ENCODE measurements at regions not wholly inside any gene's neighbourhood (a gene's known extent, or its start where the extent isn't known, plus 50 kb on each side); places are given as distances from the start of the nearest gene placed in this dataset.

GRCh38 chr6:95742767-95743289 lies 165.5 kb downstream of the MANEA start (continued):
- TF ChIP-seq, protein P1, sequence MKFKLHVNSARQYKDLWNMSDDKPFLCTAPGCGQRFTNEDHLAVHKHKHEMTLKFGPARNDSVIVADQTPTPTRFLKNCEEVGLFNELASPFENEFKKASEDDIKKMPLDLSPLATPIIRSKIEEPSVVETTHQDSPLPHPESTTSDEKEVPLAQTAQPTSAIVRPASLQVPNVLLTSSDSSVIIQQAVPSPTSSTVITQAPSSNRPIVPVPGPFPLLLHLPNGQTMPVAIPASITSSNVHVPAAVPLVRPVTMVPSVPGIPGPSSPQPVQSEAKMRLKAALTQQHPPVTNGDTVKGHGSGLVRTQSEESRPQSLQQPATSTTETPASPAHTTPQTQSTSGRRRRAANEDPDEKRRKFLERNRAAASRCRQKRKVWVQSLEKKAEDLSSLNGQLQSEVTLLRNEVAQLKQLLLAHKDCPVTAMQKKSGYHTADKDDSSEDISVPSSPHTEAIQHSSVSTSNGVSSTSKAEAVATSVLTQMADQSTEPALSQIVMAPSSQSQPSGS (IDR thresholded peaks at IDR 0.05; ENCODE audit: low read length): no peak
- TF ChIP-seq MTA2 (IDR thresholded peaks at IDR 0.05; ENCODE audit: low read depth) (no peak), TCF3 (IDR thresholded peaks at IDR 0.05; ENCODE audit: borderline replicate concordance, insufficient read depth, low read depth, low read length) (no peak)
- TF ChIP-seq, protein P2, sequence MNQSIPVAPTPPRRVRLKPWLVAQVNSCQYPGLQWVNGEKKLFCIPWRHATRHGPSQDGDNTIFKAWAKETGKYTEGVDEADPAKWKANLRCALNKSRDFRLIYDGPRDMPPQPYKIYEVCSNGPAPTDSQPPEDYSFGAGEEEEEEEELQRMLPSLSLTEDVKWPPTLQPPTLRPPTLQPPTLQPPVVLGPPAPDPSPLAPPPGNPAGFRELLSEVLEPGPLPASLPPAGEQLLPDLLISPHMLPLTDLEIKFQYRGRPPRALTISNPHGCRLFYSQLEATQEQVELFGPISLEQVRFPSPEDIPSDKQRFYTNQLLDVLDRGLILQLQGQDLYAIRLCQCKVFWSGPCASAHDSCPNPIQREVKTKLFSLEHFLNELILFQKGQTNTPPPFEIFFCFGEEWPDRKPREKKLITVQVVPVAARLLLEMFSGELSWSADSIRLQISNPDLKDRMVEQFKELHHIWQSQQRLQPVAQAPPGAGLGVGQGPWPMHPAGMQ (IDR thresholded peaks at IDR 0.05; ENCODE audit: borderline replicate concordance): no peak

- H3K9me3 ChIP-seq (replicated peaks; ENCODE audit: control insufficient read depth, insufficient read depth, low read length): no peaks in the 10 kb centered on the region
- in situ Hi-C loops (cut with MboI): no loop called here
- intact Hi-C loops (cut with micrococcal nuclease; ENCODE audit: unreplicated experiment): no loop called here
- ATAC-seq (no peak), DNase-seq (ENCODE audit: low read depth, low spot score) (no peak), FAIRE-seq (no peak)
- no peak overlapping the region for H2AFZ ChIP-seq (ENCODE audit: control insufficient read depth, low read depth, low read length)
- SMC1A ChIA-PET (ENCODE audit: uncharacterized antibody, unreplicated experiment): no interaction called here
- RAD21 ChIA-PET (ENCODE audit: unreplicated experiment): no interaction called here
- no peak overlapping the region for H3K4me2 ChIP-seq (ENCODE audit: control insufficient read depth, insufficient read depth)
- CTCF ChIA-PET: interaction anchor here (1.4 kb wide), 1 partner anchor 13 kb away, joined by 3 read pairs; no protein-coding TSS in a partner anchor
- no peak overlapping the region for H3K9ac ChIP-seq (ENCODE audit: control insufficient read depth, insufficient read depth, low read length)
- H3K27ac ChIP-seq (ENCODE audit: control insufficient read depth, insufficient read depth): no peak overlapping the region
- H3K79me2 ChIP-seq (ENCODE audit: control insufficient read depth, insufficient read depth, low read length): no peaks in the 10 kb centered on the region
- no peak overlapping the region for H3K4me3 ChIP-seq
- H3K36me3 ChIP-seq (ENCODE audit: control insufficient read depth in 2 of 2, insufficient read depth in 2 of 2, low read length in 1 of 2): no peaks in the 10 kb centered on the region
- 23% methylated on average over 4 of the region's 4 CpGs for WGBS (ENCODE audit: insufficient coverage, insufficient replicate concordance, low lambda C conversion rate, missing lambda C conversion rate)
- POLR2A ChIA-PET: no interaction called here
- no TSS peak for BruUV-seq (replicated peaks)
- no peaks in the 10 kb centered on the region for H3K27me3 ChIP-seq (replicated peaks in 1 of 2; ENCODE audit: control insufficient read depth in 2 of 2, insufficient read depth in 2 of 2, low read length in 1 of 2)
- H3K4me1 ChIP-seq (ENCODE audit: control insufficient read depth, insufficient read depth, low read length): no peaks in the 10 kb centered on the region
- H4K20me1 ChIP-seq (ENCODE audit: control insufficient read depth, insufficient read depth): no peaks in the 10 kb centered on the region
- TF ChIP-seq ZNF207 (IDR thresholded peaks at IDR 0.05; ENCODE audit: borderline replicate concordance) (no peak), RBBP5 (conservative IDR thresholded peaks at IDR 0.05) (no peak), NR2C2 (IDR thresholded peaks at IDR 0.05; ENCODE audit: borderline replicate concordance, control insufficient read depth, insufficient read length, low read depth) (no peak), SMAD1 (IDR thresholded peaks at IDR 0.05; ENCODE audit: low read depth, partially characterized antibody) (no peak), ETV6 (conservative IDR thresholded peaks at IDR 0.05 in 1 of 2, IDR thresholded peaks at IDR 0.05 in 1 of 2; ENCODE audit: borderline replicate concordance in 1 of 2, low read depth in 1 of 2) (no peak), YY1 (IDR thresholded peaks at IDR 0.05; ENCODE audit: low read depth, low read length) (no peak), EGR1 (IDR thresholded peaks at IDR 0.05; ENCODE audit: borderline replicate concordance in 1 of 2, low read depth in 2 of 2, low read length in 2 of 2) (no peak), JUND (IDR thresholded peaks at IDR 0.05; ENCODE audit: low read depth, low read length) (no peak), NFXL1 (IDR thresholded peaks at IDR 0.05; ENCODE audit: borderline replicate concordance) (no peak), PML (IDR thresholded peaks at IDR 0.05; ENCODE audit: low read length) (no peak)
- TF ChIP-seq, protein P3, sequence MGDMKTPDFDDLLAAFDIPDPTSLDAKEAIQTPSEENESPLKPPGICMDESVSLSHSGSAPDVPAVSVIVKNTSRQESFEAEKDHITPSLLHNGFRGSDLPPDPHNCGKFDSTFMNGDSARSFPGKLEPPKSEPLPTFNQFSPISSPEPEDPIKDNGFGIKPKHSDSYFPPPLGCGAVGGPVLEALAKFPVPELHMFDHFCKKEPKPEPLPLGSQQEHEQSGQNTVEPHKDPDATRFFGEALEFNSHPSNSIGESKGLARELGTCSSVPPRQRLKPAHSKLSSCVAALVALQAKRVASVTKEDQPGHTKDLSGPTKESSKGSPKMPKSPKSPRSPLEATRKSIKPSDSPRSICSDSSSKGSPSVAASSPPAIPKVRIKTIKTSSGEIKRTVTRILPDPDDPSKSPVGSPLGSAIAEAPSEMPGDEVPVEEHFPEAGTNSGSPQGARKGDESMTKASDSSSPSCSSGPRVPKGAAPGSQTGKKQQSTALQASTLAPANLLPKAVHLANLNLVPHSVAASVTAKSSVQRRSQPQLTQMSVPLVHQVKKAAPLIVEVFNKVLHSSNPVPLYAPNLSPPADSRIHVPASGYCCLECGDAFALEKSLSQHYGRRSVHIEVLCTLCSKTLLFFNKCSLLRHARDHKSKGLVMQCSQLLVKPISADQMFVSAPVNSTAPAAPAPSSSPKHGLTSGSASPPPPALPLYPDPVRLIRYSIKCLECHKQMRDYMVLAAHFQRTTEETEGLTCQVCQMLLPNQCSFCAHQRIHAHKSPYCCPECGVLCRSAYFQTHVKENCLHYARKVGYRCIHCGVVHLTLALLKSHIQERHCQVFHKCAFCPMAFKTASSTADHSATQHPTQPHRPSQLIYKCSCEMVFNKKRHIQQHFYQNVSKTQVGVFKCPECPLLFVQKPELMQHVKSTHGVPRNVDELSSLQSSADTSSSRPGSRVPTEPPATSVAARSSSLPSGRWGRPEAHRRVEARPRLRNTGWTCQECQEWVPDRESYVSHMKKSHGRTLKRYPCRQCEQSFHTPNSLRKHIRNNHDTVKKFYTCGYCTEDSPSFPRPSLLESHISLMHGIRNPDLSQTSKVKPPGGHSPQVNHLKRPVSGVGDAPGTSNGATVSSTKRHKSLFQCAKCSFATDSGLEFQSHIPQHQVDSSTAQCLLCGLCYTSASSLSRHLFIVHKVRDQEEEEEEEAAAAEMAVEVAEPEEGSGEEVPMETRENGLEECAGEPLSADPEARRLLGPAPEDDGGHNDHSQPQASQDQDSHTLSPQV (IDR thresholded peaks at IDR 0.05): no peak
Observed at GRCh38 chr6:95743591-95743990, 166.3 kb downstream of the MANEA start.

Measured in GM12878 (cell line).